ENCODE measurements at regions not wholly inside any gene's neighbourhood (a gene's known extent, or its start where the extent isn't known, plus 50 kb on each side); places are given as distances from the start of the nearest gene placed in this dataset.

GRCh38 chr6:167682546-167683027, 144.1 kb upstream of the AFDN start:
- no peak for TF ChIP-seq GLIS3 (CRISPR knock-in tag; IDR thresholded peaks at IDR 0.05)
- no peak for TF ChIP-seq OSR1 (CRISPR knock-in tag; IDR thresholded peaks at IDR 0.05)
- TF ChIP-seq ARNTL (CRISPR knock-in tag; IDR thresholded peaks at IDR 0.05; ENCODE audit: borderline replicate concordance, low read depth) = no peak
- TF ChIP-seq, protein P1, sequence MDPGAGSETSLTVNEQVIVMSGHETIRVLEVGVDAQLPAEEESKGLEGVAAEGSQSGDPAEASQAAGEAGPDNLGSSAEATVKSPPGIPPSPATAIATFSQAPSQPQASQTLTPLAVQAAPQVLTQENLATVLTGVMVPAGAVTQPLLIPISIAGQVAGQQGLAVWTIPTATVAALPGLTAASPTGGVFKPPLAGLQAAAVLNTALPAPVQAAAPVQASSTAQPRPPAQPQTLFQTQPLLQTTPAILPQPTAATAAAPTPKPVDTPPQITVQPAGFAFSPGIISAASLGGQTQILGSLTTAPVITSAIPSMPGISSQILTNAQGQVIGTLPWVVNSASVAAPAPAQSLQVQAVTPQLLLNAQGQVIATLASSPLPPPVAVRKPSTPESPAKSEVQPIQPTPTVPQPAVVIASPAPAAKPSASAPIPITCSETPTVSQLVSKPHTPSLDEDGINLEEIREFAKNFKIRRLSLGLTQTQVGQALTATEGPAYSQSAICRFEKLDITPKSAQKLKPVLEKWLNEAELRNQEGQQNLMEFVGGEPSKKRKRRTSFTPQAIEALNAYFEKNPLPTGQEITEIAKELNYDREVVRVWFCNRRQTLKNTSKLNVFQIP (CRISPR knock-in tag; IDR thresholded peaks at IDR 0.05; ENCODE audit: borderline replicate concordance, low read depth) = no peak
- no peak for TF ChIP-seq ZNF70 (CRISPR knock-in tag; IDR thresholded peaks at IDR 0.05)
- no peak for TF ChIP-seq ZFP30 (CRISPR knock-in tag; IDR thresholded peaks at IDR 0.05)
- no peak for TF ChIP-seq RARB (CRISPR knock-in tag; IDR thresholded peaks at IDR 0.05)
- no peak for TF ChIP-seq BACH2 (CRISPR knock-in tag; IDR thresholded peaks at IDR 0.05; ENCODE audit: borderline replicate concordance)
- no peak for TF ChIP-seq PPARA (CRISPR knock-in tag; IDR thresholded peaks at IDR 0.05; ENCODE audit: borderline replicate concordance)
- no peak for TF ChIP-seq TOX (CRISPR knock-in tag; IDR thresholded peaks at IDR 0.05; ENCODE audit: borderline replicate concordance)
- TF ChIP-seq ISL1 (CRISPR knock-in tag; IDR thresholded peaks at IDR 0.05) = no peak
- TF ChIP-seq ZNF8 (CRISPR knock-in tag; IDR thresholded peaks at IDR 0.05) = no peak

All from SK-N-SH treated with all-trans-retinoic acid at 6 μM for 48 hours (cell line).